Islet of Langerhans (tissue), 1 donor: ENCODE measurements at regions not wholly inside any gene's neighbourhood (a gene's known extent, or its start where the extent isn't known, plus 50 kb on each side); places are given as distances from the start of the nearest gene placed in this dataset.

ENCODE experiments used
- FAIRE-seq: peaks from one replicate; lab custom pipeline; 2011; peaks lifted over from hg19 to GRCh38; lab: Jason Lieb, UNC

GRCh38 chr2:66895206-66895605, 460.3 kb downstream of the MEIS1 start:
- no peak for FAIRE-seq

- FAIRE-seq = no peak
Measured at GRCh38 chr2:66896131-66896530, 461.2 kb downstream of the MEIS1 start.

- FAIRE-seq = no peak
Measured at GRCh38 chr2:66897181-66897580, 462.3 kb downstream of the MEIS1 start.

GRCh38 chr2:66897691-66898150, 462.8 kb downstream of the MEIS1 start:
- no peak for FAIRE-seq

- FAIRE-seq = no peak
Measured at GRCh38 chr2:66899109-66899508, 464.2 kb downstream of the MEIS1 start.

GRCh38 chr2:66899648-66900047, 464.7 kb downstream of the MEIS1 start:
- FAIRE-seq = no peak

GRCh38 chr2:66901344-66901743, 466.4 kb downstream of the MEIS1 start:
- FAIRE-seq = no peak

GRCh38 chr2:66903183-66903582, 468.3 kb downstream of the MEIS1 start:
- FAIRE-seq = no peak

- no peak for FAIRE-seq
Measured at GRCh38 chr2:66903745-66904465, 469.0 kb downstream of the MEIS1 start.

- FAIRE-seq = no peak
Measured at GRCh38 chr2:66915237-66915636, 480.3 kb downstream of the MEIS1 start.

GRCh38 chr2:66919286-66919685, 477.8 kb upstream of the ETAA1 start:
- no peak for FAIRE-seq

- FAIRE-seq = no peak
Measured at GRCh38 chr2:66920415-66920814, 476.7 kb upstream of the ETAA1 start.

GRCh38 chr2:66925128-66925527, 472.0 kb upstream of the ETAA1 start:
- no peak for FAIRE-seq

- FAIRE-seq = peak; percentile 64
Measured at GRCh38 chr2:66926594-66927112, 470.5 kb upstream of the ETAA1 start.

GRCh38 chr2:66929632-66930338, 467.3 kb upstream of the ETAA1 start:
- no peak for FAIRE-seq

- no peak for FAIRE-seq
Measured at GRCh38 chr2:66930339-66931220, 466.6 kb upstream of the ETAA1 start.

GRCh38 chr2:66938471-66938967, 458.6 kb upstream of the ETAA1 start:
- FAIRE-seq = no peak

GRCh38 chr2:66940080-66940479, 457.1 kb upstream of the ETAA1 start:
- no peak for FAIRE-seq

GRCh38 chr2:66948234-66948633, 448.9 kb upstream of the ETAA1 start:
- no peak for FAIRE-seq

GRCh38 chr2:66957198-66957597, 439.9 kb upstream of the ETAA1 start:
- no peak for FAIRE-seq

GRCh38 chr2:66957677-66958076, 439.5 kb upstream of the ETAA1 start:
- no peak for FAIRE-seq

GRCh38 chr2:66960161-66960560, 437.0 kb upstream of the ETAA1 start:
- no peak for FAIRE-seq
